Sigmoid colon (tissue), 6 donors: ENCODE measurements at regions not wholly inside any gene's neighbourhood (a gene's known extent, or its start where the extent isn't known, plus 50 kb on each side); places are given as distances from the start of the nearest gene placed in this dataset.

ENCODE experiments used
- DNase-seq: peaks from one replicate; pipeline ENCODE4 v3.0.0-alpha.2; 2019
- H3K27ac ChIP-seq, 4 donors: fragments of 200-600 bp; sonication (generic); one replicate each; pipeline ENCODE4 v1.5.1; 2016 to 2019; ENCODE audit warnings: mild to moderate bottlenecking in 1 of 4
- H3K27me3 ChIP-seq, 3 donors: fragments of 200-600 bp; sonication (generic); one replicate each; pipeline ENCODE4 v1.5.1; 2019; ENCODE audit warnings: mild to moderate bottlenecking in 1 of 3
- H3K36me3 ChIP-seq, 4 donors: fragments of 200-600 bp; sonication (generic); one replicate each; pipeline ENCODE4 v1.5.1; 2016 to 2019
- H3K4me1 ChIP-seq, 4 donors: fragments of 200-600 bp; sonication (generic); one replicate each; pipeline ENCODE4 v1.5.1; 2017 to 2019
- H3K4me3 ChIP-seq, 4 donors: fragments of 200-600 bp; sonication (generic); one replicate each; pipeline ENCODE4 v1.5.1; 2017 to 2019; ENCODE audit warnings: mild to moderate bottlenecking in 2 of 4, moderate library complexity in 1 of 4
- H3K9me3 ChIP-seq, 4 donors: fragments of 200-600 bp in 3 of 4; sonication (generic) in 3 of 4; one replicate each; pipeline versions ENCODE4 v1.5.1 to v1.6.1; 2013 to 2019
- CTCF ChIP-seq, 4 experiments: fragments of 450-650 bp in 3 of 4; fragments of 200-600 bp in 1 of 4; IDR thresholded peaks; one replicate each; pipeline ENCODE4 v1.5.1; 2016 to 2019; ENCODE audit warnings: antibody characterized with exemption in 4 of 4, mild to moderate bottlenecking in 3 of 4, moderate library complexity in 2 of 4
- EP300 ChIP-seq, 4 donors: sonication (generic); formaldehyde crosslinking; IDR thresholded peaks; one replicate each; pipeline ENCODE4 v1.6.1; 2017; ENCODE audit warnings: antibody characterized with exemption in 4 of 4
- POLR2A ChIP-seq, 2 donors: fragments of 450-650 bp; IDR thresholded peaks; one replicate each; pipeline ENCODE4 v1.6.1; 2016; ENCODE audit warnings: antibody characterized with exemption in 2 of 2, mild to moderate bottlenecking in 2 of 2, moderate library complexity in 2 of 2
- POLR2AphosphoS5 ChIP-seq, 4 donors: sonication (generic); formaldehyde crosslinking; IDR thresholded peaks; one replicate each; pipeline ENCODE4 v1.6.1; 2017; ENCODE audit warnings: antibody characterized with exemption in 4 of 4
- WGBS, 2 donors: extraction: QIAGEN DNeasy Blood & Tissue Kit; methylation state at CpG; one replicate each; pipeline ENCODE4 v1.1.7; 2013; 5-methylcytosine and 5-hydroxymethylcytosine counted together
- intact Hi-C: fragments of 100-400 bp; cut with DNase I; formaldehyde crosslinking; loops from one replicate; pipeline ENCODE4 v1.15.1; 2023
- donor health status: healthy with polysubstance abuse.
- donor health status: healthy.

GRCh38 chr13:53161251-53161650 lies 132.6 kb downstream of the OLFM4 start:
- WGBS, 2 donors = 55 to 56% methylated on average over 1 of the region's 1 CpG
- intact Hi-C loops = no loop called here
- H3K27ac ChIP-seq = no peak overlapping the region
- H3K36me3 ChIP-seq = no peaks in the 10 kb centered on the region
- H3K9me3 ChIP-seq = no peaks in the 10 kb centered on the region
- TF ChIP-seq EP300 (IDR thresholded peaks at IDR 0.05) (no peak), POLR2AphosphoS5 (IDR thresholded peaks at IDR 0.05) (no peak), CTCF (IDR thresholded peaks at IDR 0.05) (no peak), POLR2A (IDR thresholded peaks at IDR 0.05) (no peak)
- no peak for DNase-seq
- no peaks in the 10 kb centered on the region for H3K4me1 ChIP-seq
- H3K4me3 ChIP-seq = no peak overlapping the region
- H3K27me3 ChIP-seq = no peaks in the 10 kb centered on the region

- no peak for DNase-seq
- Histone ChIP-seq H3K36me3 (no peaks in the 10 kb centered on the region), H3K4me3 (no peak overlapping the region), H3K27me3 (no peaks in the 10 kb centered on the region), H3K27ac (no peak overlapping the region), H3K4me1 (no peaks in the 10 kb centered on the region), H3K9me3 (no peaks in the 10 kb centered on the region)
- intact Hi-C loops = no loop called here
- WGBS, 2 donors = 41 to 45% methylated on average over 4 of the region's 4 CpGs
- TF ChIP-seq EP300 (IDR thresholded peaks at IDR 0.05) (no peak), CTCF (IDR thresholded peaks at IDR 0.05) (no peak), POLR2AphosphoS5 (IDR thresholded peaks at IDR 0.05) (no peak), POLR2A (IDR thresholded peaks at IDR 0.05) (no peak)
Observed at GRCh38 chr13:53165261-53165660, 136.6 kb downstream of the OLFM4 start.

GRCh38 chr13:53167561-53167960 lies 138.9 kb downstream of the OLFM4 start:
- intact Hi-C loops = no loop called here
- DNase-seq = no peak
- Histone ChIP-seq H3K36me3 (no peaks in the 10 kb centered on the region), H3K9me3 (no peaks in the 10 kb centered on the region), H3K27me3 (no peaks in the 10 kb centered on the region), H3K4me1 (no peaks in the 10 kb centered on the region), H3K27ac (no peak overlapping the region), H3K4me3 (no peak overlapping the region)
- 48 to 49% methylated on average over 3 of the region's 3 CpGs for WGBS, 2 donors
- no peak for TF ChIP-seq POLR2A (IDR thresholded peaks at IDR 0.05)
- TF ChIP-seq POLR2AphosphoS5 (IDR thresholded peaks at IDR 0.05) = no peak
- TF ChIP-seq CTCF (IDR thresholded peaks at IDR 0.05) = no peak
- no peak for TF ChIP-seq EP300 (IDR thresholded peaks at IDR 0.05)

GRCh38 chr13:53170910-53171309 lies 142.3 kb downstream of the OLFM4 start:
- Histone ChIP-seq H3K4me1 (no peaks in the 10 kb centered on the region), H3K27me3 (no peaks in the 10 kb centered on the region), H3K4me3 (no peak overlapping the region), H3K27ac (no peak overlapping the region), H3K36me3 (no peaks in the 10 kb centered on the region), H3K9me3 (no peaks in the 10 kb centered on the region)
- WGBS, 2 donors = 53 to 71% methylated on average over 1 of the region's 1 CpG
- intact Hi-C loops = no loop called here
- no peak for DNase-seq
- no peak for TF ChIP-seq POLR2AphosphoS5 (IDR thresholded peaks at IDR 0.05)
- no peak for TF ChIP-seq EP300 (IDR thresholded peaks at IDR 0.05)
- no peak for TF ChIP-seq CTCF (IDR thresholded peaks at IDR 0.05)
- TF ChIP-seq POLR2A (IDR thresholded peaks at IDR 0.05) = no peak

GRCh38 chr13:53174545-53174944 lies 145.9 kb downstream of the OLFM4 start:
- DNase-seq = no peak
- WGBS, 2 donors = 86 to 87% methylated on average over 2 of the region's 2 CpGs
- Histone ChIP-seq H3K27me3 (no peaks in the 10 kb centered on the region), H3K4me3 (no peak overlapping the region), H3K36me3 (no peaks in the 10 kb centered on the region), H3K27ac (no peak overlapping the region), H3K9me3 (no peaks in the 10 kb centered on the region), H3K4me1 (no peaks in the 10 kb centered on the region)
- intact Hi-C loops = no loop called here
- no peak for TF ChIP-seq POLR2AphosphoS5 (IDR thresholded peaks at IDR 0.05)
- TF ChIP-seq CTCF (IDR thresholded peaks at IDR 0.05) = no peak
- TF ChIP-seq POLR2A (IDR thresholded peaks at IDR 0.05) = no peak
- TF ChIP-seq EP300 (IDR thresholded peaks at IDR 0.05) = no peak
